T-helper 1 cell treated with Interleukin-12 subunit alpha and Interleukin-12 subunit beta and Interleukin-4 antibody, amounts not matched to agents 30 μg/mL and 1 μg/mL, for 36 hours (primary cell): ENCODE measurements at regions not wholly inside any gene's neighbourhood (a gene's known extent, or its start where the extent isn't known, plus 50 kb on each side); places are given as distances from the start of the nearest gene placed in this dataset.

Experiments
- H3K27ac Mint-ChIP-seq: one replicate; pipeline ENCODE4 v1.8.0; 2021; ENCODE audit warnings: mild to moderate bottlenecking, mixed read lengths
- H3K27me3 Mint-ChIP-seq: one replicate; pipeline ENCODE4 v1.8.0; 2021; ENCODE audit warnings: low read depth, mixed read lengths
- H3K36me3 Mint-ChIP-seq: one replicate; pipeline ENCODE4 v1.8.0; 2021; ENCODE audit warnings: low read depth, mixed read lengths
- H3K4me1 Mint-ChIP-seq: one replicate; pipeline ENCODE4 v1.8.0; 2021; ENCODE audit warnings: low read depth, mixed read lengths
- H3K4me3 Mint-ChIP-seq: one replicate; pipeline ENCODE4 v1.8.0; 2021; ENCODE audit warnings: mild to moderate bottlenecking, moderate library complexity, mixed read lengths
- H3K9me3 Mint-ChIP-seq: one replicate; pipeline ENCODE4 v1.8.0; 2021; ENCODE audit warnings: mixed read lengths

- no peaks in the 10 kb centered on the region for H3K9me3 Mint-ChIP-seq
- H3K27ac Mint-ChIP-seq: no peak overlapping the region
- no peaks in the 10 kb centered on the region for H3K4me1 Mint-ChIP-seq
- H3K27me3 Mint-ChIP-seq: no peaks in the 10 kb centered on the region
- H3K36me3 Mint-ChIP-seq: no peaks in the 10 kb centered on the region
- no peak overlapping the region for H3K4me3 Mint-ChIP-seq
These were observed 202.3 kb upstream of the NEIL3 start for GRCh38 chr4:177107288-177107921.

- Mint-ChIP-seq H3K4me3 (no peak overlapping the region), H3K27ac (no peak overlapping the region), H3K27me3 (no peaks in the 10 kb centered on the region), H3K36me3 (no peaks in the 10 kb centered on the region), H3K9me3 (no peaks in the 10 kb centered on the region), H3K4me1 (no peaks in the 10 kb centered on the region)
These were observed 201.0 kb upstream of the NEIL3 start for GRCh38 chr4:177108708-177109107.

GRCh38 chr4:177109769-177110168 is 199.9 kb upstream of the NEIL3 start:
- H3K4me3 Mint-ChIP-seq: no peak overlapping the region
- H3K36me3 Mint-ChIP-seq: no peaks in the 10 kb centered on the region
- H3K27ac Mint-ChIP-seq: no peak overlapping the region
- H3K27me3 Mint-ChIP-seq: no peaks in the 10 kb centered on the region
- H3K4me1 Mint-ChIP-seq: no peaks in the 10 kb centered on the region
- no peaks in the 10 kb centered on the region for H3K9me3 Mint-ChIP-seq

GRCh38 chr4:177116161-177116560 is 193.5 kb upstream of the NEIL3 start:
- no peak overlapping the region for H3K27ac Mint-ChIP-seq
- H3K27me3 Mint-ChIP-seq: no peaks in the 10 kb centered on the region

GRCh38 chr4:177117256-177117655 is 192.4 kb upstream of the NEIL3 start:
- Mint-ChIP-seq H3K27ac (no peak overlapping the region), H3K27me3 (no peaks in the 10 kb centered on the region), H3K9me3 (peaks cover 8% of the 10 kb centered on the region), H3K4me3 (no peak overlapping the region), H3K36me3 (no peaks in the 10 kb centered on the region), H3K4me1 (no peaks in the 10 kb centered on the region)

More at GRCh38 chr4:177116161-177116560, 193.5 kb upstream of the NEIL3 start:
- H3K36me3 Mint-ChIP-seq: no peaks in the 10 kb centered on the region
- no peaks in the 10 kb centered on the region for H3K4me1 Mint-ChIP-seq
- no peak overlapping the region for H3K4me3 Mint-ChIP-seq
- peaks cover 8% of the 10 kb centered on the region for H3K9me3 Mint-ChIP-seq

- Mint-ChIP-seq H3K9me3 (peaks cover 8% of the 10 kb centered on the region), H3K4me3 (no peak overlapping the region), H3K4me1 (no peaks in the 10 kb centered on the region), H3K36me3 (no peaks in the 10 kb centered on the region), H3K27me3 (no peaks in the 10 kb centered on the region), H3K27ac (no peak overlapping the region)
These were observed 191.1 kb upstream of the NEIL3 start for GRCh38 chr4:177118596-177118995.

GRCh38 chr4:177119021-177119471 is 190.6 kb upstream of the NEIL3 start:
- no peaks in the 10 kb centered on the region for H3K36me3 Mint-ChIP-seq
- no peak overlapping the region for H3K4me3 Mint-ChIP-seq
- H3K27me3 Mint-ChIP-seq: no peaks in the 10 kb centered on the region
- no peak overlapping the region for H3K27ac Mint-ChIP-seq
- H3K9me3 Mint-ChIP-seq: peaks cover 8% of the 10 kb centered on the region
- H3K4me1 Mint-ChIP-seq: no peaks in the 10 kb centered on the region

GRCh38 chr4:177119691-177120090 is 190.0 kb upstream of the NEIL3 start:
- H3K27ac Mint-ChIP-seq: no peak overlapping the region
- H3K9me3 Mint-ChIP-seq: peaks cover 8% of the 10 kb centered on the region
- H3K4me1 Mint-ChIP-seq: no peaks in the 10 kb centered on the region
- no peaks in the 10 kb centered on the region for H3K27me3 Mint-ChIP-seq
- no peak overlapping the region for H3K4me3 Mint-ChIP-seq
- H3K36me3 Mint-ChIP-seq: no peaks in the 10 kb centered on the region

GRCh38 chr4:177123811-177124210 is 185.9 kb upstream of the NEIL3 start:
- H3K27me3 Mint-ChIP-seq: no peaks in the 10 kb centered on the region
- H3K36me3 Mint-ChIP-seq: no peaks in the 10 kb centered on the region
- H3K4me1 Mint-ChIP-seq: no peaks in the 10 kb centered on the region
- peaks cover 13% of the 10 kb centered on the region for H3K9me3 Mint-ChIP-seq
- no peak overlapping the region for H3K27ac Mint-ChIP-seq
- no peak overlapping the region for H3K4me3 Mint-ChIP-seq

- H3K27me3 Mint-ChIP-seq: no peaks in the 10 kb centered on the region
- no peaks in the 10 kb centered on the region for H3K36me3 Mint-ChIP-seq
- H3K9me3 Mint-ChIP-seq: peaks cover 16% of the 10 kb centered on the region
- no peaks in the 10 kb centered on the region for H3K4me1 Mint-ChIP-seq
- no peak overlapping the region for H3K4me3 Mint-ChIP-seq
- no peak overlapping the region for H3K27ac Mint-ChIP-seq
These were observed 185.2 kb upstream of the NEIL3 start for GRCh38 chr4:177124349-177125064.

GRCh38 chr4:177125656-177126055 is 184.0 kb upstream of the NEIL3 start:
- Mint-ChIP-seq H3K4me3 (no peak overlapping the region), H3K27me3 (no peaks in the 10 kb centered on the region), H3K27ac (no peak overlapping the region), H3K9me3 (peaks cover 12% of the 10 kb centered on the region), H3K36me3 (no peaks in the 10 kb centered on the region), H3K4me1 (no peaks in the 10 kb centered on the region)

GRCh38 chr4:177127658-177128057 is 182.0 kb upstream of the NEIL3 start:
- no peaks in the 10 kb centered on the region for H3K4me1 Mint-ChIP-seq
- H3K4me3 Mint-ChIP-seq: no peak overlapping the region
- no peak overlapping the region for H3K27ac Mint-ChIP-seq
- peaks cover 12% of the 10 kb centered on the region for H3K9me3 Mint-ChIP-seq
- no peaks in the 10 kb centered on the region for H3K27me3 Mint-ChIP-seq
- H3K36me3 Mint-ChIP-seq: no peaks in the 10 kb centered on the region

GRCh38 chr4:177128306-177128705 is 181.4 kb upstream of the NEIL3 start:
- peaks cover 12% of the 10 kb centered on the region for H3K9me3 Mint-ChIP-seq
- no peak overlapping the region for H3K4me3 Mint-ChIP-seq
- H3K27me3 Mint-ChIP-seq: no peaks in the 10 kb centered on the region
- no peak overlapping the region for H3K27ac Mint-ChIP-seq
- no peaks in the 10 kb centered on the region for H3K36me3 Mint-ChIP-seq
- no peaks in the 10 kb centered on the region for H3K4me1 Mint-ChIP-seq

- Mint-ChIP-seq H3K27ac (no peak overlapping the region), H3K9me3 (peaks cover 12% of the 10 kb centered on the region), H3K36me3 (no peaks in the 10 kb centered on the region), H3K27me3 (no peaks in the 10 kb centered on the region), H3K4me3 (no peak overlapping the region), H3K4me1 (no peaks in the 10 kb centered on the region)
These were observed 177.9 kb upstream of the NEIL3 start for GRCh38 chr4:177131736-177132135.

- Mint-ChIP-seq H3K4me3 (no peak overlapping the region), H3K27me3 (no peaks in the 10 kb centered on the region), H3K36me3 (no peaks in the 10 kb centered on the region), H3K27ac (no peak overlapping the region), H3K9me3 (no peaks in the 10 kb centered on the region), H3K4me1 (no peaks in the 10 kb centered on the region)
These were observed 162.0 kb upstream of the NEIL3 start for GRCh38 chr4:177147668-177148067.
